Urinary bladder (tissue), 3 donors: ENCODE measurements at regions not wholly inside any gene's neighbourhood (a gene's known extent, or its start where the extent isn't known, plus 50 kb on each side); places are given as distances from the start of the nearest gene placed in this dataset.

Experiments used
- DNase-seq: peaks from one replicate; pipeline ENCODE4 v3.0.0-alpha.2; 2015; ENCODE audit errors: extremely low spot score
- H3K27ac ChIP-seq: one replicate; pipeline ENCODE4 v1.5.1; 2013; ENCODE audit warnings: low read depth, mild to moderate bottlenecking, moderate library complexity
- H3K36me3 ChIP-seq: one replicate; pipeline ENCODE4 v1.6.1; 2013; ENCODE audit warnings: mild to moderate bottlenecking, moderate library complexity; ENCODE audit not compliant: insufficient read depth
- H3K4me1 ChIP-seq: one replicate; pipeline ENCODE4 v1.6.1; 2013; ENCODE audit warnings: mild to moderate bottlenecking, moderate library complexity; ENCODE audit not compliant: insufficient read depth
- H3K4me3 ChIP-seq: one replicate; pipeline ENCODE4 v1.5.1; 2013; ENCODE audit warnings: low read depth, low read length
- WGBS: extraction: QIAGEN DNeasy Blood & Tissue Kit; methylation state at CpG from one replicate; pipeline ENCODE4 v1.1.7; 2013; 5-methylcytosine and 5-hydroxymethylcytosine counted together
- donor health status: healthy with polysubstance abuse.
- donor health status: healthy.

GRCh38 chr3:116870379-116870778, 160.8 kb downstream of the TUSC7 start:
- H3K4me1 ChIP-seq = no peaks in the 10 kb centered on the region
- no peak for DNase-seq
- 65% methylated on average over 4 of the region's 4 CpGs for WGBS
- no peaks in the 10 kb centered on the region for H3K36me3 ChIP-seq
- H3K27ac ChIP-seq = no peak overlapping the region
- H3K4me3 ChIP-seq = no peak overlapping the region

GRCh38 chr3:116871905-116872304, 162.3 kb downstream of the TUSC7 start:
- no peak overlapping the region for H3K27ac ChIP-seq
- H3K36me3 ChIP-seq = no peaks in the 10 kb centered on the region
- 90% methylated on average over 1 of the region's 1 CpG for WGBS
- H3K4me1 ChIP-seq = no peaks in the 10 kb centered on the region
- no peak overlapping the region for H3K4me3 ChIP-seq
- DNase-seq = no peak

- no peak for DNase-seq
- Histone ChIP-seq H3K4me3 (no peak overlapping the region), H3K36me3 (no peaks in the 10 kb centered on the region), H3K27ac (no peak overlapping the region), H3K4me1 (no peaks in the 10 kb centered on the region)
- WGBS = 39% methylated on average over 2 of the region's 2 CpGs
Observed at GRCh38 chr3:116872688-116873087, 163.1 kb downstream of the TUSC7 start.

- no peak overlapping the region for H3K4me3 ChIP-seq
- H3K36me3 ChIP-seq = no peaks in the 10 kb centered on the region
- DNase-seq = no peak
- H3K27ac ChIP-seq = no peak overlapping the region
- 76% methylated on average over 3 of the region's 3 CpGs for WGBS
- no peaks in the 10 kb centered on the region for H3K4me1 ChIP-seq
Observed at GRCh38 chr3:116873142-116873541, 163.6 kb downstream of the TUSC7 start.

- DNase-seq = no peak
- 96% methylated on average over 3 of the region's 3 CpGs for WGBS
Observed at GRCh38 chr3:116877968-116878367, 168.4 kb downstream of the TUSC7 start.

GRCh38 chr3:116886202-116886893, 176.8 kb downstream of the TUSC7 start:
- no peak overlapping the region for H3K4me3 ChIP-seq
- no peak overlapping the region for H3K27ac ChIP-seq
- no peaks in the 10 kb centered on the region for H3K4me1 ChIP-seq
- no peak for DNase-seq
- 69% methylated on average over 4 of the region's 4 CpGs for WGBS
- H3K36me3 ChIP-seq = no peaks in the 10 kb centered on the region

More at GRCh38 chr3:116877968-116878367, 168.4 kb downstream of the TUSC7 start:
- Histone ChIP-seq H3K27ac (no peak overlapping the region), H3K36me3 (no peaks in the 10 kb centered on the region), H3K4me3 (no peak overlapping the region), H3K4me1 (no peaks in the 10 kb centered on the region)

- H3K36me3 ChIP-seq = no peaks in the 10 kb centered on the region
- WGBS = 85% methylated on average over 2 of the region's 2 CpGs
- no peak for DNase-seq
- no peaks in the 10 kb centered on the region for H3K4me1 ChIP-seq
- H3K4me3 ChIP-seq = no peak overlapping the region
- no peak overlapping the region for H3K27ac ChIP-seq
Observed at GRCh38 chr3:116896116-116896515, 186.5 kb downstream of the TUSC7 start.

- 72% methylated on average over 3 of the region's 3 CpGs for WGBS
- Histone ChIP-seq H3K27ac (no peak overlapping the region), H3K4me1 (no peaks in the 10 kb centered on the region), H3K36me3 (no peaks in the 10 kb centered on the region), H3K4me3 (no peak overlapping the region)
- DNase-seq = no peak
Observed at GRCh38 chr3:116897382-116897781, 187.8 kb downstream of the TUSC7 start.

GRCh38 chr3:116899253-116899652, 189.7 kb downstream of the TUSC7 start:
- no peaks in the 10 kb centered on the region for H3K4me1 ChIP-seq
- DNase-seq = no peak
- 85% methylated on average over 4 of the region's 4 CpGs for WGBS
- no peaks in the 10 kb centered on the region for H3K36me3 ChIP-seq
- H3K4me3 ChIP-seq = no peak overlapping the region
- H3K27ac ChIP-seq = no peak overlapping the region

- 91% methylated on average over 3 of the region's 3 CpGs for WGBS
- Histone ChIP-seq H3K36me3 (no peaks in the 10 kb centered on the region), H3K4me1 (no peaks in the 10 kb centered on the region), H3K4me3 (no peak overlapping the region), H3K27ac (no peak overlapping the region)
- no peak for DNase-seq
Observed at GRCh38 chr3:116905334-116905733, 195.8 kb downstream of the TUSC7 start.

GRCh38 chr3:116905794-116906193, 196.2 kb downstream of the TUSC7 start:
- DNase-seq = no peak
- Histone ChIP-seq H3K36me3 (no peaks in the 10 kb centered on the region), H3K27ac (no peak overlapping the region), H3K4me3 (no peak overlapping the region), H3K4me1 (no peaks in the 10 kb centered on the region)
- WGBS = 90% methylated on average over 2 of the region's 2 CpGs

- no peak for DNase-seq
- H3K27ac ChIP-seq = no peak overlapping the region
- no peaks in the 10 kb centered on the region for H3K4me1 ChIP-seq
- H3K36me3 ChIP-seq = no peaks in the 10 kb centered on the region
- no peak overlapping the region for H3K4me3 ChIP-seq
- 90% methylated on average over 1 of the region's 1 CpG for WGBS
Observed at GRCh38 chr3:116912116-116912515, 202.5 kb downstream of the TUSC7 start.

GRCh38 chr3:116914004-116914403, 204.4 kb downstream of the TUSC7 start:
- no peak for DNase-seq
- Histone ChIP-seq H3K4me1 (no peaks in the 10 kb centered on the region), H3K4me3 (no peak overlapping the region), H3K27ac (no peak overlapping the region), H3K36me3 (no peaks in the 10 kb centered on the region)
- 50% methylated on average over 2 of the region's 2 CpGs for WGBS

- Histone ChIP-seq H3K4me3 (no peak overlapping the region), H3K4me1 (no peaks in the 10 kb centered on the region), H3K27ac (no peak overlapping the region), H3K36me3 (no peaks in the 10 kb centered on the region)
- DNase-seq = no peak
Observed at GRCh38 chr3:116916836-116917235, 207.3 kb downstream of the TUSC7 start.
